Lung (tissue), 11 donors: ENCODE measurements at regions not wholly inside any gene's neighbourhood (a gene's known extent, or its start where the extent isn't known, plus 50 kb on each side); places are given as distances from the start of the nearest gene placed in this dataset.

Experiments used
- ATAC-seq: fragments of 200-7000 bp; cut with Tn5 transposase; one replicate; pipeline ENCODE4 v1.9.1; 2020; ENCODE audit warnings: moderate number of reproducible peaks; ENCODE audit not compliant: insufficient read depth, low FRiP score
- DNase-seq, 3 donors: peaks; one replicate each; pipeline ENCODE4 v3.0.0-alpha.2; 2013 to 2017
- H3K27ac ChIP-seq, 2 donors: one replicate each; pipeline ENCODE4 v1.5.1; 2013; ENCODE audit warnings: mild to moderate bottlenecking in 2 of 2, moderate library complexity in 2 of 2, control low read depth in 1 of 2, inconsistent platforms in 1 of 2, low read depth in 1 of 2, low read length in 1 of 2
- H3K27me3 ChIP-seq, 3 donors: one replicate each; pipeline ENCODE4 v1.5.1; 2013; ENCODE audit warnings: low read length in 2 of 3; ENCODE audit not compliant: control insufficient read depth in 3 of 3, insufficient read depth in 3 of 3
- H3K36me3 ChIP-seq, 4 donors: one replicate each; pipeline ENCODE4 v1.5.1; 2013; ENCODE audit warnings: low read length in 4 of 4, mild to moderate bottlenecking in 1 of 4, moderate library complexity in 1 of 4; ENCODE audit not compliant: control insufficient read depth in 4 of 4, insufficient read depth in 4 of 4
- H3K4me1 ChIP-seq, 5 donors: one replicate each; pipeline ENCODE4 v1.5.1; 2013; ENCODE audit warnings: low read length in 5 of 5, mild to moderate bottlenecking in 2 of 5, moderate library complexity in 1 of 5; ENCODE audit not compliant: control insufficient read depth in 5 of 5, insufficient read depth in 5 of 5
- H3K4me3 ChIP-seq: one replicate; pipeline ENCODE4 v1.5.1; 2013; ENCODE audit warnings: mild to moderate bottlenecking, control low read depth, moderate library complexity
- H3K9ac ChIP-seq, 2 donors: one replicate each; pipeline ENCODE4 v1.5.1; 2013; ENCODE audit warnings: low read length in 2 of 2, control low read depth in 1 of 2; ENCODE audit not compliant: insufficient read depth in 1 of 2
- H3K9me3 ChIP-seq, 4 donors: one replicate each; pipeline ENCODE4 v1.5.1; 2013; ENCODE audit warnings: low read length in 3 of 4, mild to moderate bottlenecking in 1 of 4, moderate library complexity in 1 of 4; ENCODE audit not compliant: control insufficient read depth in 4 of 4, insufficient read depth in 3 of 4
- CTCF ChIP-seq: IDR thresholded peaks from 2 replicates; pipeline ENCODE4 v1.5.1; 2012; ENCODE audit warnings: mild to moderate bottlenecking; ENCODE audit errors: control extremely low read depth, extremely low read depth
- WGBS, 2 donors: extraction: QIAGEN DNeasy Blood & Tissue Kit; methylation state at CpG; one replicate each; pipeline ENCODE4 v1.1.7; 2013; 5-methylcytosine and 5-hydroxymethylcytosine counted together
- donor health status: control.
- donor health status: control.
- donor health status: Bipolar disorder and iron deficiency.
- donor health status: healthy.
- donor health status: DM: yes; HTN: yes; CAD: no.

DNA sequence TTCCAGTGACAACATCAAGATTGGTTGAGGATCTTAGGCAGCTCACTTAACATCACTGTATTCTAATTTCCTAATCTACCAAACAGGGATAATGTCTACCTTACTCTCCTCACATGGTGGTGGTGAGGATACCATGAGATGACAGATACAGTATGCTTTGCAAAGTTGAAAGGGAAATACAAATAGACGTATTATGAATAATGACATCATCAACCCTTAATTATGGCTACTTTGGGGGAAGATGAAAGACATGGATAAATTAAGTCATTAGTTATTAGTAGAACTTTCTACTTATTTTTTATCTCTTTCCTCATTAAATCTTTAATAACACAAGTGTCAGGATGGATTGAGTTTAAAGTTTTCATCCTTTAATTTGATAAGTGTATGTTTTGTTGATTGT, 532.5 kb downstream of the KLF12 start:
- no peak for TF ChIP-seq CTCF
- no peak for DNase-seq
- 86 to 89% methylated on average over 1 of the region's 1 CpG for WGBS, 2 donors
- Histone ChIP-seq H3K4me3 (no peak overlapping the region), H3K9ac (no peak overlapping the region), H3K27me3 (no peaks in the 10 kb centered on the region), H3K9me3 (peaks cover 0 to 2% (median 0%) of the 10 kb centered on the region in 4 donors), H3K4me1 (no peaks in the 10 kb centered on the region), H3K27ac (no peak overlapping the region), H3K36me3 (no peaks in the 10 kb centered on the region)
- no peak for ATAC-seq

DNA sequence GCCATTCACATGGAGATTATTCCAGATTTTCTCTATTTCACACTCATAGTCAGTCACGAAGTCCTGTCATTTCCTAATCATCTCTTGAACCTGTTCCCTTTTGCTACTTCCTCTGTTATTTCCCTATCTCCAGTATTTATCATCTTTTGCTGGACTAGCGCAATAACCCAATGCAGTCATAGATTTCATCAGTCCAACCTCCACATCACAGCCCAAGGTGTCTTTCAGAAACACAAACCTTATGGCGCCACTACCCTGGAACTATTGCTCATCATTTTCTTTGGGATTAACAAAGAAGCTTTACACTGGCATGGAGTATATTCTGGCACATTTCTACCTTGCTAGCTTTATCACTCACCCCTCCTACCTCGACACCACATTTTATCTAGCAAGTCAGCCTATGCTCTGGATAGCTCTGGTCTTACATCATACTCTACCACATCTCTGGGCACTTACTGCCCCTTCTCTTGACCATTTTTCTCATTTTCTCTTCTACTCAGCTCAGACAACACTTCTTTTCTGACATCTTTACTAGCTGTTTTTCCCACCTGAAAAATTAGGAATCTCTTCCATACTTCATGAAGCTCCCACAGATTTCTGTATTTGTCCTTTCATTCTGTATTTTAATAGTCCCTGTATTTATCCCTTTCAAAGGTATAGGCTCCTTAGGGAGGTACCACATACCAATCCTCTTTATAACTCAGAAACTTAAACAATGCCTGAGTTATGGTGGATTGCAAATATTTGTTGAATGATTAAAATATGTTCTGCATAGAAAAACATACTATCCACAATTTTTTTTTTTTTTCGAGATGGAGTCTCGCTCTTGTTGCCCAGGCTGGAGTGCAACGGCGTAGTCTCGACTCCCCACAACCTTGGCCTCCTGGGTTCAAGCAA, 534.7 kb downstream of the KLF12 start:
- no peak for TF ChIP-seq CTCF
- H3K9ac ChIP-seq: no peak overlapping the region
- DNase-seq: no peak
- no peaks in the 10 kb centered on the region for H3K4me1 ChIP-seq
- ATAC-seq: no peak
- no peaks in the 10 kb centered on the region for H3K36me3 ChIP-seq
- no peaks in the 10 kb centered on the region for H3K27me3 ChIP-seq
- H3K27ac ChIP-seq: no peak overlapping the region
- 82 to 91% methylated on average over 9 of the region's 9 CpGs for WGBS, 2 donors
- peaks cover 0 to 2% (median 0%) of the 10 kb centered on the region in 4 donors for H3K9me3 ChIP-seq
- H3K4me3 ChIP-seq: no peak overlapping the region

GRCh38 chr13:73598020-73598712, 536.0 kb downstream of the KLF12 start:
- DNase-seq (no peak), ATAC-seq (peak; percentile 71)
- Histone ChIP-seq H3K36me3 (no peaks in the 10 kb centered on the region), H3K4me1 (no peaks in the 10 kb centered on the region), H3K4me3 (no peak overlapping the region), H3K9ac (no peak overlapping the region), H3K27ac (no peak overlapping the region), H3K9me3 (peaks cover 0 to 2% (median 0%) of the 10 kb centered on the region in 4 donors), H3K27me3 (no peaks in the 10 kb centered on the region)
- TF ChIP-seq CTCF: no peak
- 71 to 72% methylated on average over 3 of the region's 3 CpGs for WGBS, 2 donors
